ENCODE measurements at regions not wholly inside any gene's neighbourhood (a gene's known extent, or its start where the extent isn't known, plus 50 kb on each side); places are given as distances from the start of the nearest gene placed in this dataset.

GRCh38 chr6:163971841-163972838, 557.6 kb downstream of the QKI start:
- Histone ChIP-seq H3K4me3 (no peak overlapping the region), H3K36me3 (no peaks in the 10 kb centered on the region), H3K27ac (no peak overlapping the region), H3K9me3 (no peaks in the 10 kb centered on the region), H3K27me3 (no peaks in the 10 kb centered on the region), H3K4me1 (no peaks in the 10 kb centered on the region)
- DNase-seq: no peak
- intact Hi-C loops (cut with DNase I; ENCODE audit: low total_unique reads): no loop called here
- 88 to 94% methylated on average over 16 to 59 of the region's 59 CpGs for WGBS, 2 donors (ENCODE audit: low coverage in 1 of 2)
- in situ Hi-C loops (cut with MboI; ENCODE audit: low pct_ligation_motif_present in 1 of 4, low pct_unique_long_range_greater_than_20kb in 1 of 4, low sequenced_read_pairs in 3 of 4): loop anchor here in 1 of 4 donors (25.0 kb wide), 1 partner anchor 535 kb away; no protein-coding TSS in a partner anchor
- TF ChIP-seq, protein P1, sequence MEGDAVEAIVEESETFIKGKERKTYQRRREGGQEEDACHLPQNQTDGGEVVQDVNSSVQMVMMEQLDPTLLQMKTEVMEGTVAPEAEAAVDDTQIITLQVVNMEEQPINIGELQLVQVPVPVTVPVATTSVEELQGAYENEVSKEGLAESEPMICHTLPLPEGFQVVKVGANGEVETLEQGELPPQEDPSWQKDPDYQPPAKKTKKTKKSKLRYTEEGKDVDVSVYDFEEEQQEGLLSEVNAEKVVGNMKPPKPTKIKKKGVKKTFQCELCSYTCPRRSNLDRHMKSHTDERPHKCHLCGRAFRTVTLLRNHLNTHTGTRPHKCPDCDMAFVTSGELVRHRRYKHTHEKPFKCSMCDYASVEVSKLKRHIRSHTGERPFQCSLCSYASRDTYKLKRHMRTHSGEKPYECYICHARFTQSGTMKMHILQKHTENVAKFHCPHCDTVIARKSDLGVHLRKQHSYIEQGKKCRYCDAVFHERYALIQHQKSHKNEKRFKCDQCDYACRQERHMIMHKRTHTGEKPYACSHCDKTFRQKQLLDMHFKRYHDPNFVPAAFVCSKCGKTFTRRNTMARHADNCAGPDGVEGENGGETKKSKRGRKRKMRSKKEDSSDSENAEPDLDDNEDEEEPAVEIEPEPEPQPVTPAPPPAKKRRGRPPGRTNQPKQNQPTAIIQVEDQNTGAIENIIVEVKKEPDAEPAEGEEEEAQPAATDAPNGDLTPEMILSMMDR (IDR thresholded peaks at IDR 0.05): no peak
- TF ChIP-seq EP300 (IDR thresholded peaks at IDR 0.05; ENCODE audit: low read depth): no peak
- no peak for TF ChIP-seq POLR2A (IDR thresholded peaks at IDR 0.05)
- TF ChIP-seq POLR2AphosphoS5 (IDR thresholded peaks at IDR 0.05): no peak

DNA sequence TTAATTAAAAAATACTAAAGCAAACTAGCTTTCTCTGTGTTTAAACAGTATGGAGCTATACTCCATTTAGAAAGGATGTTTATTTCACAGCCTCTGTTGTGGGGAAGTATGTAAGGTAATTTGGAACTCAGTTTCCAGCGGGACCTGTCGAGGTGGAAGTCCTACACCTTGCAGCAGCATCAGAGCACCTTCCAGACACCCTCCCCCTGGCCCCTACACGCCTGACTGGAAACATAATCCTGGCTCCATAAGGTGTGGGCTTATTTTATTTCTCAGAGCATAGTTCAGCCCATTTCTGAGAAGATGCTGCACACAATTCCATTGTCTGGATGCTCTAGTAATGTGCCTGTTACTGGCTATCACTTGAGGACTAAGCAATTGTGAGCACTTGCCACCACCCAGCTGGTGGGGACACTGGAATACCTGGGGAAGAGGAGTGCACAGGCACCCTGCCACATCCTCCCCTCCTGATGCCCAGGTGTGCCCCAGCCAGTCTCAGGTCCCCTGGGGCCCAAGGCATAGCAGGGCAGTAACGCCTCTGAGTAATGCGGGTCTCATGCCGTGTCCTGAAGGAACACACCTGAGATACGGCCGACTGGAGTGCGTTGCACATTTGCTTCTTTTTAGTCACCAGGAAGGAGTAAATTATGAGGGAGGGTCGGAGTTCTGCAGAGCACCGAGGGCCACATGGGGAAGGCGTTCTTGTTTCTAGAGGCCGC, 556.5 kb downstream of the QKI start:
- no peaks in the 10 kb centered on the region for H3K36me3 ChIP-seq
- TF ChIP-seq POLR2A (IDR thresholded peaks at IDR 0.05): no peak
- TF ChIP-seq, protein P1 (IDR thresholded peaks at IDR 0.05): no peak
- TF ChIP-seq EP300 (IDR thresholded peaks at IDR 0.05; ENCODE audit: low read depth): no peak
- no peak for TF ChIP-seq POLR2AphosphoS5 (IDR thresholded peaks at IDR 0.05)
- 77 to 83% methylated on average over 4 to 13 of the region's 13 CpGs for WGBS, 2 donors (ENCODE audit: low coverage in 1 of 2)
- intact Hi-C loops (cut with DNase I; ENCODE audit: low total_unique reads) (no loop called here), in situ Hi-C loops (cut with MboI; ENCODE audit: low pct_ligation_motif_present in 1 of 4, low pct_unique_long_range_greater_than_20kb in 1 of 4, low sequenced_read_pairs in 3 of 4) (loop anchor here in 1 of 4 donors (25.0 kb wide), 1 partner anchor 534 kb away; no protein-coding TSS in a partner anchor)
- H3K27ac ChIP-seq: no peak overlapping the region
- no peaks in the 10 kb centered on the region for H3K27me3 ChIP-seq
- H3K4me3 ChIP-seq: no peak overlapping the region
- no peaks in the 10 kb centered on the region for H3K9me3 ChIP-seq
- no peaks in the 10 kb centered on the region for H3K4me1 ChIP-seq
- DNase-seq: no peak

- no peak overlapping the region for H3K4me3 ChIP-seq
- H3K27ac ChIP-seq: peak overlapping the region in 1 of 4 donors; percentile 61
- no peaks in the 10 kb centered on the region for H3K27me3 ChIP-seq
- H3K36me3 ChIP-seq: no peaks in the 10 kb centered on the region
- TF ChIP-seq POLR2AphosphoS5 (IDR thresholded peaks at IDR 0.05) (peak in 2 of 3 donors; percentile 14 to 22), EP300 (IDR thresholded peaks at IDR 0.05; ENCODE audit: low read depth) (no peak), POLR2A (IDR thresholded peaks at IDR 0.05) (no peak)
- H3K9me3 ChIP-seq: no peaks in the 10 kb centered on the region
- peaks cover 0 to 5% (median 0%) of the 10 kb centered on the region in 4 donors for H3K4me1 ChIP-seq
- 38 to 39% methylated on average over 10 to 14 of the region's 14 CpGs for WGBS, 2 donors (ENCODE audit: low coverage in 1 of 2)
- intact Hi-C loops (cut with DNase I; ENCODE audit: low total_unique reads): loop anchor here (10.0 kb wide), 1 partner anchor 551 kb away; the partner anchor contains the start of gene QKI
- DNase-seq: no peak
- in situ Hi-C loops (cut with MboI; ENCODE audit: low pct_ligation_motif_present in 1 of 4, low pct_unique_long_range_greater_than_20kb in 1 of 4, low sequenced_read_pairs in 3 of 4): loop anchor here in 1 of 4 donors (25.0 kb wide), 1 partner anchor 528 kb away; no protein-coding TSS in a partner anchor
These were observed 551.2 kb downstream of the QKI start for GRCh38 chr6:163965426-163966348.

- Histone ChIP-seq H3K4me3 (no peak overlapping the region), H3K27ac (no peak overlapping the region), H3K27me3 (no peaks in the 10 kb centered on the region), H3K36me3 (no peaks in the 10 kb centered on the region), H3K9me3 (no peaks in the 10 kb centered on the region), H3K4me1 (peaks cover 0 to 5% (median 0%) of the 10 kb centered on the region in 4 donors)
- TF ChIP-seq, protein P1 (IDR thresholded peaks at IDR 0.05): no peak
- TF ChIP-seq EP300 (IDR thresholded peaks at IDR 0.05; ENCODE audit: low read depth) (no peak), POLR2AphosphoS5 (IDR thresholded peaks at IDR 0.05) (no peak)
- in situ Hi-C loops (cut with MboI; ENCODE audit: low pct_ligation_motif_present in 1 of 4, low pct_unique_long_range_greater_than_20kb in 1 of 4, low sequenced_read_pairs in 3 of 4): loop anchor here in 1 of 4 donors (25.0 kb wide), 1 partner anchor 527 kb away; no protein-coding TSS in a partner anchor
- DNase-seq: no peak
- WGBS, 2 donors (ENCODE audit: low coverage in 1 of 2): 76 to 79% methylated on average over 4 to 6 of the region's 6 CpGs
- intact Hi-C loops (cut with DNase I; ENCODE audit: low total_unique reads): loop anchor here (10.0 kb wide), 1 partner anchor 550 kb away; the partner anchor contains the start of gene QKI
These were observed 550.3 kb downstream of the QKI start for GRCh38 chr6:163964789-163965188.
